ENCODE measurements at regions not wholly inside any gene's neighbourhood (a gene's known extent, or its start where the extent isn't known, plus 50 kb on each side); places are given as distances from the start of the nearest gene placed in this dataset.

DNA sequence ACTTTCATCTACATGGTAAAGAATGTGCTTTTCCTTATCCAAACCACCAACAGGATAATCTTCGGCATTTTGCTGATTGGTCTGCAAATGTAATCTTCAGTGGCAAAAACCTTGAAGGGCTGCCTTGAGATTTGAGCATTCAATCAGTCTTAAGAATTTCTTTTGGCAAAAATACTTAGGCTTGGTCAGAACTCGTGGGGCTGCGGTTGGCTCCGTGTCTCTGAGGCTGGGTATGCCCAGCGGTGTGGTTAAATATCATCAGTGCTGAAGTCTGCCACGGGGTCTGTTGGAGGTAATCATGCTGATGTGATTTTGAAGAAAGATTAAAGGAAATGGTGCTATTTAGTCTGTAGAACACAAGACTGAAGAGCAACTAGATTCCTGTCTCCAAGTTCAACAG is 262.6 kb downstream of the EN1 start:
- no peaks in the 10 kb centered on the region for H3K4me1 ChIP-seq (ENCODE audit: control insufficient read depth, insufficient read depth, low read length)
- RAD21 ChIA-PET (ENCODE audit: unreplicated experiment) = no interaction called here

More for the DNA sequence above, 262.6 kb downstream of the EN1 start:
- Histone ChIP-seq H4K20me1 (ENCODE audit: control insufficient read depth, insufficient read depth) (no peaks in the 10 kb centered on the region), H2AFZ (ENCODE audit: control insufficient read depth, low read depth, low read length) (no peak overlapping the region), H3K9ac (ENCODE audit: control insufficient read depth, insufficient read depth, low read length) (no peak overlapping the region), H3K4me3 (no peak overlapping the region), H3K27ac (ENCODE audit: control insufficient read depth, insufficient read depth) (no peak overlapping the region), H3K4me2 (ENCODE audit: control insufficient read depth, insufficient read depth) (no peak overlapping the region), H3K9me3 (replicated peaks; ENCODE audit: control insufficient read depth, insufficient read depth, low read length) (no peaks in the 10 kb centered on the region), H3K27me3 (replicated peaks in 1 of 2; ENCODE audit: control insufficient read depth in 2 of 2, insufficient read depth in 2 of 2, low read length in 1 of 2) (peaks cover 0 to 2% of the 10 kb centered on the region in 2 experiments; a peak in 2 of 4 replicates), H3K36me3 (ENCODE audit: control insufficient read depth in 2 of 2, insufficient read depth in 2 of 2, low read length in 1 of 2) (no peaks in the 10 kb centered on the region), H3K79me2 (ENCODE audit: control insufficient read depth, insufficient read depth, low read length) (no peaks in the 10 kb centered on the region)
- no peak for FAIRE-seq
- ChIA-PET CTCF (no interaction called here), POLR2A (no interaction called here), SMC1A (ENCODE audit: uncharacterized antibody, unreplicated experiment) (no interaction called here)
- intact Hi-C loops (cut with micrococcal nuclease; ENCODE audit: unreplicated experiment) = no loop called here
- BruUV-seq (replicated peaks) = no TSS peak
- WGBS (ENCODE audit: insufficient coverage, insufficient replicate concordance, low lambda C conversion rate, missing lambda C conversion rate) = 24% methylated on average over 6 of the region's 6 CpGs
- ATAC-seq = no peak
- TF ChIP-seq MEF2B (IDR thresholded peaks at IDR 0.05; ENCODE audit: partially characterized antibody, poor library complexity, severe bottlenecking) = no peak
- no peak for TF ChIP-seq HDAC2 (IDR thresholded peaks at IDR 0.05)
- no peak for TF ChIP-seq BMI1 (IDR thresholded peaks at IDR 0.05; ENCODE audit: borderline replicate concordance)
- TF ChIP-seq, protein P1, sequence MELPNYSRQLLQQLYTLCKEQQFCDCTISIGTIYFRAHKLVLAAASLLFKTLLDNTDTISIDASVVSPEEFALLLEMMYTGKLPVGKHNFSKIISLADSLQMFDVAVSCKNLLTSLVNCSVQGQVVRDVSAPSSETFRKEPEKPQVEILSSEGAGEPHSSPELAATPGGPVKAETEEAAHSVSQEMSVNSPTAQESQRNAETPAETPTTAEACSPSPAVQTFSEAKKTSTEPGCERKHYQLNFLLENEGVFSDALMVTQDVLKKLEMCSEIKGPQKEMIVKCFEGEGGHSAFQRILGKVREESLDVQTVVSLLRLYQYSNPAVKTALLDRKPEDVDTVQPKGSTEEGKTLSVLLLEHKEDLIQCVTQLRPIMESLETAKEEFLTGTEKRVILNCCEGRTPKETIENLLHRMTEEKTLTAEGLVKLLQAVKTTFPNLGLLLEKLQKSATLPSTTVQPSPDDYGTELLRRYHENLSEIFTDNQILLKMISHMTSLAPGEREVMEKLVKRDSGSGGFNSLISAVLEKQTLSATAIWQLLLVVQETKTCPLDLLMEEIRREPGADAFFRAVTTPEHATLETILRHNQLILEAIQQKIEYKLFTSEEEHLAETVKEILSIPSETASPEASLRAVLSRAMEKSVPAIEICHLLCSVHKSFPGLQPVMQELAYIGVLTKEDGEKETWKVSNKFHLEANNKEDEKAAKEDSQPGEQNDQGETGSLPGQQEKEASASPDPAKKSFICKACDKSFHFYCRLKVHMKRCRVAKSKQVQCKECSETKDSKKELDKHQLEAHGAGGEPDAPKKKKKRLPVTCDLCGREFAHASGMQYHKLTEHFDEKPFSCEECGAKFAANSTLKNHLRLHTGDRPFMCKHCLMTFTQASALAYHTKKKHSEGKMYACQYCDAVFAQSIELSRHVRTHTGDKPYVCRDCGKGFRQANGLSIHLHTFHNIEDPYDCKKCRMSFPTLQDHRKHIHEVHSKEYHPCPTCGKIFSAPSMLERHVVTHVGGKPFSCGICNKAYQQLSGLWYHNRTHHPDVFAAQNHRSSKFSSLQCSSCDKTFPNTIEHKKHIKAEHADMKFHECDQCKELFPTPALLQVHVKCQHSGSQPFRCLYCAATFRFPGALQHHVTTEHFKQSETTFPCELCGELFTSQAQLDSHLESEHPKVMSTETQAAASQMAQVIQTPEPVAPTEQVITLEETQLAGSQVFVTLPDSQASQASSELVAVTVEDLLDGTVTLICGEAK (IDR thresholded peaks at IDR 0.05; ENCODE audit: borderline replicate concordance) = no peak
- TF ChIP-seq TCF12 (IDR thresholded peaks at IDR 0.05; ENCODE audit: low read depth, low read length) = no peak
- no peak for TF ChIP-seq HCFC1 (IDR thresholded peaks at IDR 0.05; ENCODE audit: low read length)
- TF ChIP-seq, protein P2, sequence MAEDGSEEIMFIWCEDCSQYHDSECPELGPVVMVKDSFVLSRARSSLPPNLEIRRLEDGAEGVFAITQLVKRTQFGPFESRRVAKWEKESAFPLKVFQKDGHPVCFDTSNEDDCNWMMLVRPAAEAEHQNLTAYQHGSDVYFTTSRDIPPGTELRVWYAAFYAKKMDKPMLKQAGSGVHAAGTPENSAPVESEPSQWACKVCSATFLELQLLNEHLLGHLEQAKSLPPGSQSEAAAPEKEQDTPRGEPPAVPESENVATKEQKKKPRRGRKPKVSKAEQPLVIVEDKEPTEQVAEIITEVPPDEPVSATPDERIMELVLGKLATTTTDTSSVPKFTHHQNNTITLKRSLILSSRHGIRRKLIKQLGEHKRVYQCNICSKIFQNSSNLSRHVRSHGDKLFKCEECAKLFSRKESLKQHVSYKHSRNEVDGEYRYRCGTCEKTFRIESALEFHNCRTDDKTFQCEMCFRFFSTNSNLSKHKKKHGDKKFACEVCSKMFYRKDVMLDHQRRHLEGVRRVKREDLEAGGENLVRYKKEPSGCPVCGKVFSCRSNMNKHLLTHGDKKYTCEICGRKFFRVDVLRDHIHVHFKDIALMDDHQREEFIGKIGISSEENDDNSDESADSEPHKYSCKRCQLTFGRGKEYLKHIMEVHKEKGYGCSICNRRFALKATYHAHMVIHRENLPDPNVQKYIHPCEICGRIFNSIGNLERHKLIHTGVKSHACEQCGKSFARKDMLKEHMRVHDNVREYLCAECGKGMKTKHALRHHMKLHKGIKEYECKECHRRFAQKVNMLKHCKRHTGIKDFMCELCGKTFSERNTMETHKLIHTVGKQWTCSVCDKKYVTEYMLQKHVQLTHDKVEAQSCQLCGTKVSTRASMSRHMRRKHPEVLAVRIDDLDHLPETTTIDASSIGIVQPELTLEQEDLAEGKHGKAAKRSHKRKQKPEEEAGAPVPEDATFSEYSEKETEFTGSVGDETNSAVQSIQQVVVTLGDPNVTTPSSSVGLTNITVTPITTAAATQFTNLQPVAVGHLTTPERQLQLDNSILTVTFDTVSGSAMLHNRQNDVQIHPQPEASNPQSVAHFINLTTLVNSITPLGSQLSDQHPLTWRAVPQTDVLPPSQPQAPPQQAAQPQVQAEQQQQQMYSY (CRISPR knock-in tag; IDR thresholded peaks at IDR 0.05) = no peak
- no peak for TF ChIP-seq POLR2AphosphoS2 (IDR thresholded peaks at IDR 0.05; ENCODE audit: low read depth, low read length)
- TF ChIP-seq TBL1XR1 (IDR thresholded peaks at IDR 0.05; ENCODE audit: low read depth, low read length) = no peak
- TF ChIP-seq, protein P3, sequence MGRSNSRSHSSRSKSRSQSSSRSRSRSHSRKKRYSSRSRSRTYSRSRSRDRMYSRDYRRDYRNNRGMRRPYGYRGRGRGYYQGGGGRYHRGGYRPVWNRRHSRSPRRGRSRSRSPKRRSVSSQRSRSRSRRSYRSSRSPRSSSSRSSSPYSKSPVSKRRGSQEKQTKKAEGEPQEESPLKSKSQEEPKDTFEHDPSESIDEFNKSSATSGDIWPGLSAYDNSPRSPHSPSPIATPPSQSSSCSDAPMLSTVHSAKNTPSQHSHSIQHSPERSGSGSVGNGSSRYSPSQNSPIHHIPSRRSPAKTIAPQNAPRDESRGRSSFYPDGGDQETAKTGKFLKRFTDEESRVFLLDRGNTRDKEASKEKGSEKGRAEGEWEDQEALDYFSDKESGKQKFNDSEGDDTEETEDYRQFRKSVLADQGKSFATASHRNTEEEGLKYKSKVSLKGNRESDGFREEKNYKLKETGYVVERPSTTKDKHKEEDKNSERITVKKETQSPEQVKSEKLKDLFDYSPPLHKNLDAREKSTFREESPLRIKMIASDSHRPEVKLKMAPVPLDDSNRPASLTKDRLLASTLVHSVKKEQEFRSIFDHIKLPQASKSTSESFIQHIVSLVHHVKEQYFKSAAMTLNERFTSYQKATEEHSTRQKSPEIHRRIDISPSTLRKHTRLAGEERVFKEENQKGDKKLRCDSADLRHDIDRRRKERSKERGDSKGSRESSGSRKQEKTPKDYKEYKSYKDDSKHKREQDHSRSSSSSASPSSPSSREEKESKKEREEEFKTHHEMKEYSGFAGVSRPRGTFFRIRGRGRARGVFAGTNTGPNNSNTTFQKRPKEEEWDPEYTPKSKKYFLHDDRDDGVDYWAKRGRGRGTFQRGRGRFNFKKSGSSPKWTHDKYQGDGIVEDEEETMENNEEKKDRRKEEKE (IDR thresholded peaks at IDR 0.05) = no peak
- TF ChIP-seq, protein P4, sequence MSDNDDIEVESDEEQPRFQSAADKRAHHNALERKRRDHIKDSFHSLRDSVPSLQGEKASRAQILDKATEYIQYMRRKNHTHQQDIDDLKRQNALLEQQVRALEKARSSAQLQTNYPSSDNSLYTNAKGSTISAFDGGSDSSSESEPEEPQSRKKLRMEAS (IDR thresholded peaks at IDR 0.05; ENCODE audit: low read depth, low read length) = no peak
- TF ChIP-seq SIN3A (IDR thresholded peaks at IDR 0.05; ENCODE audit: low read depth, low read length) = no peak
- no peak for TF ChIP-seq MTA2 (IDR thresholded peaks at IDR 0.05; ENCODE audit: low read depth)
- in situ Hi-C loops (cut with MboI) = no loop called here
- no peak for DNase-seq (ENCODE audit: low read depth, low spot score)

All from GM12878 (cell line).